GM12891 (cell line): ENCODE measurements at regions not wholly inside any gene's neighbourhood (a gene's known extent, or its start where the extent isn't known, plus 50 kb on each side); places are given as distances from the start of the nearest gene placed in this dataset.

Source experiments
- DNase-seq: peaks from one replicate; pipeline ENCODE4 v3.0.0; 2011; ENCODE audit warnings: low spot score; ENCODE audit not compliant: insufficient read length
- FAIRE-seq: peaks from 2 replicates; lab custom pipeline; 2011; peaks lifted over from hg19 to GRCh38; lab: Jason Lieb, UNC
- PAX5 ChIP-seq: IDR thresholded peaks from 2 replicates; pipeline ENCODE4 v1.6.1; 2011; ENCODE audit warnings: low read length, moderate library complexity, mild to moderate bottlenecking; ENCODE audit not compliant: insufficient read depth, severe bottlenecking
- POLR2A ChIP-seq: IDR thresholded peaks from 2 replicates; pipeline ENCODE4 v1.6.1; 2011; ENCODE audit warnings: low read depth, low read length, control low read depth
- POLR2AphosphoS5 ChIP-seq: IDR thresholded peaks from 2 replicates; pipeline ENCODE4 v1.6.1; 2011; ENCODE audit warnings: low read depth, low read length, control low read depth
- POU2F2 ChIP-seq: IDR thresholded peaks from 2 replicates; pipeline ENCODE4 v1.6.1; 2011; ENCODE audit warnings: low read depth, mild to moderate bottlenecking, control low read depth, low read length, moderate library complexity
- SPI1 ChIP-seq: IDR thresholded peaks from 2 replicates; pipeline ENCODE4 v1.6.1; 2011; ENCODE audit warnings: low read depth, low read length, control low read depth
- TAF1 ChIP-seq: IDR thresholded peaks from 2 replicates; pipeline ENCODE4 v1.6.1; 2011; ENCODE audit warnings: low read depth, low read length, control low read depth

DNA sequence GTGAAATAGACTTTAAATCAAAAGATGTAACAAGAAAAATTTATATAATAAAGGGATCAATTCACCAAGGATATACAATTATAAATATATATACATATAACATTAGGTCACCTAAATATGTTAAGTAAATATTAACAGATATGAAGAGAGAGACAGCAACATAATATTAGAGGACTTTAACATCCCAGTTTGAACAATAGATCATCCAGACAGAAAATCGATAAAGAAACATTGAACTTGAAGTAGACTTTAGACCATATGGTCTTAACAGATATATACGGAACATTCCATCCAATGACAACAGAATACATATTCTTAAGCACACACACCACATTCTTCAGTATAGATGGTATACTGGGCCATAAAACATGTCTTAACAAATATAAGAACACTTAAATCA is 649.6 kb upstream of the SETBP1 start:
- no peak for FAIRE-seq
- TF ChIP-seq POLR2A = no peak
- no peak for DNase-seq

- FAIRE-seq = no peak
Observed at GRCh38 chr18:44033144-44033701, 647.5 kb upstream of the SETBP1 start.

GRCh38 chr18:44035554-44035953 is 645.1 kb upstream of the SETBP1 start:
- FAIRE-seq (no peak), DNase-seq (no peak)
- no peak for TF ChIP-seq POLR2A
- TF ChIP-seq POLR2AphosphoS5 = no peak
- TF ChIP-seq POU2F2 = no peak
- no peak for TF ChIP-seq PAX5
- TF ChIP-seq TAF1 = no peak
- TF ChIP-seq SPI1 = no peak

More at GRCh38 chr18:44033144-44033701, 647.5 kb upstream of the SETBP1 start:
- TF ChIP-seq POLR2A = no peak
- TF ChIP-seq POU2F2 = no peak
- DNase-seq = no peak

DNA sequence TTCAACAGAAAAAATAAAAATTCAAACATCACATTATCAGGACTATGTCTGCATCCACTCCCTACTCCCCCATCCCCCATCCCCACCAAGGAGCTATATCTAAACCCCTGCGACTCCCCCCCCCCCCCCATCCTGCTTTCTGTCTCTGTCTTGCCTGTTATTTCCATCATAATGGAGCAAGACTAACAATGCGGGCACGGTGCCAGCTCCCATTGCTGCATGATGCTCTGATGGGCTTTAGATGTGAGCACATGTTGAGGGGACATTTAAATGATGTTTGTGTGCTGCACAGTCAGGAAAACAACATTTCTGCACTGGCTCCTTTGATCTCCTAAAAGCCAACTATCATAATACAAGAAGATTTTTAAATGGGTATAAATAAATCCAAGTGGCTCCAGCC is 644.2 kb upstream of the SETBP1 start:
- no peak for TF ChIP-seq POLR2AphosphoS5
- TF ChIP-seq TAF1 = no peak
- TF ChIP-seq SPI1 = no peak
- TF ChIP-seq POLR2A = no peak
- no peak for TF ChIP-seq PAX5
- no peak for TF ChIP-seq POU2F2
- FAIRE-seq (no peak), DNase-seq (no peak)

DNA sequence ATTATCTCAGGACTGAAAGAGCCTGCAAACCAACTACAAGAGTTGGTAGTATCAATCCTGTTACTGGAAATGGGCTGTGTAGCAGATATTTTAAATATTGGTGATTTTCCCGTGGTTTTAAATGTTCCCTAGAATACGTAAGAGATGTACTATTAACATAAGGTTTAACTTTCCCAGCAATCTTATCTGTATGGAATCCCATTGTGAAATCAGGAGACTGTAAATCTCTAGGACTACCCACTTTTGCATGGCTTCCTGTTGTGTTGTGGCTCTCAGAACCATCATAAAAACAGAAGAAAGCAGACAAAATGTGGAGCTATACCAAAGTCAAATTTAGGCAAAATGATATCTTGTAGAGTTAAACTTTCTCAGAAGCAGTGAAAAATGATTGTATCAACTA is 641.5 kb upstream of the SETBP1 start:
- no peak for DNase-seq
- TF ChIP-seq SPI1 (no peak), PAX5 (no peak), POLR2AphosphoS5 (no peak), POLR2A (no peak), TAF1 (no peak), POU2F2 (no peak)

DNA sequence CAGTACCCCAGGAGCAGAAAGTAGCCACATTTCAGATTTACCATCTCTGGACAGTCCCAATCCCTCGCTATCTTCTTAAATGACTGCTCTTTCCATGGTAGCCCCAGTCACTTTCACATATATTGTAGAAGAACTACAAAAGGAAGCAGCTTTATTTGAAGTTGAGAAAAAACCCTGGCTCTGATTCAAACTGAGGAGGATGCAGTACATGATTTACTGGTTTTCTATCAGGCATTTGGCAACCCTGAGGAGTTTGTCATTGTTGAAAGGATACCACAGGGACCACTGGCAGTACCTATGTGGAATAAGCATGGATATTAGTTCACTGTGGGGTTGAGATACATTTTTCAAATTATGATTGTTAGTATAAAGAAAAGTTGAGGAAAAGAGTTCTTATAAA is 640.9 kb upstream of the SETBP1 start:
- DNase-seq = no peak
- no peak for FAIRE-seq

More for the DNA sequence above, 641.5 kb upstream of the SETBP1 start:
- FAIRE-seq = no peak

GRCh38 chr18:44041553-44041952 is 639.1 kb upstream of the SETBP1 start:
- TF ChIP-seq POLR2A = no peak
- TF ChIP-seq PAX5 = no peak
- no peak for TF ChIP-seq TAF1
- TF ChIP-seq SPI1 = no peak
- no peak for TF ChIP-seq POLR2AphosphoS5
- TF ChIP-seq POU2F2 = no peak
- FAIRE-seq (no peak), DNase-seq (no peak)

More for the DNA sequence above, 640.9 kb upstream of the SETBP1 start:
- TF ChIP-seq POU2F2 (no peak), SPI1 (no peak), PAX5 (no peak), POLR2A (no peak), POLR2AphosphoS5 (no peak), TAF1 (no peak)

- TF ChIP-seq SPI1 = no peak
- TF ChIP-seq POU2F2 = no peak
- FAIRE-seq = no peak
- DNase-seq = no peak
Observed at GRCh38 chr18:44041961-44042360, 638.7 kb upstream of the SETBP1 start.

GRCh38 chr18:44046376-44046975 is 634.2 kb upstream of the SETBP1 start:
- DNase-seq = no peak
- TF ChIP-seq POLR2AphosphoS5 (no peak), PAX5 (no peak), SPI1 (no peak), POLR2A (no peak), POU2F2 (no peak), TAF1 (no peak)
- FAIRE-seq = no peak

DNA sequence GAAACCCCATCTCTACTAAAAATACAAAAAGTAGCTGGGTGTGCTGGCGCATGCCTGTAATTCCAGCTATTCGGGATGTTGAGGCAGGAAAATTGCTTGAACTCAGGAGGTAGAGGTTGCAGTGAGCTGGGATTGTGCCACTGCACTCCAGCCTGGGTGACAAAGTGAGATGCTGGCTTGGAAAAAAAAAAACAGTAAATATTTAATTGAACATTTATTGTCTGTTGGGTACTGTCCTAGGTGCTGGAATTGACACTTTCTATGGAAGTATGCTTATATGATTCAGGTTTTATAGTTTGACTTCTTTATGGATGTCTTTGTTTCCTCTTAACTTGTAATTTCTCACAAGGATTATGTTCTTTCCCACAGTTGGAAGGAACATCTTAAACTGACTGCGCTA is 633.1 kb upstream of the SETBP1 start:
- FAIRE-seq = no peak
- no peak for TF ChIP-seq TAF1
- no peak for TF ChIP-seq POU2F2
- TF ChIP-seq SPI1 = no peak
- TF ChIP-seq PAX5 = no peak
- TF ChIP-seq POLR2A = no peak
- no peak for TF ChIP-seq POLR2AphosphoS5
- no peak for DNase-seq
